ENCODE measurements at regions not wholly inside any gene's neighbourhood (a gene's known extent, or its start where the extent isn't known, plus 50 kb on each side); places are given as distances from the start of the nearest gene placed in this dataset.

- Mint-ChIP-seq H3K27ac (no peak overlapping the region), H3K27me3 (ENCODE audit: low read depth in 3 of 3) (no peaks in the 10 kb centered on the region), H3K36me3 (no peaks in the 10 kb centered on the region), H3K9me3 (peaks cover 0 to 5% (median 2%) of the 10 kb centered on the region in 7 donors), H3K4me1 (no peaks in the 10 kb centered on the region), H3K4me3 (no peak overlapping the region)
- Histone ChIP-seq H3K79me2 (ENCODE audit: insufficient read depth, low read length) (no peaks in the 10 kb centered on the region), H4K20me1 (ENCODE audit: insufficient read depth, low read length) (no peaks in the 10 kb centered on the region), H3K4me2 (replicated peaks; ENCODE audit: extremely low read depth, low read length, poor library complexity, severe bottlenecking) (no peak overlapping the region), H3K9ac (ENCODE audit: insufficient read depth, low read length, poor library complexity, severe bottlenecking) (no peak overlapping the region), H3K4me3 (replicated peaks in 1 of 3; ENCODE audit: low read depth in 2 of 3, low read length in 3 of 3) (no peak overlapping the region), H3K27ac (ENCODE audit: low read depth in 1 of 2, low read length in 2 of 2) (no peak overlapping the region), H3K36me3 (replicated peaks in 1 of 2; ENCODE audit: control insufficient read depth in 1 of 2, insufficient read depth in 2 of 2, low read length in 2 of 2) (no peaks in the 10 kb centered on the region), H3K4me1 (ENCODE audit: control insufficient read depth in 1 of 2, insufficient read depth in 2 of 2, low read length in 2 of 2) (no peaks in the 10 kb centered on the region), H3K27me3 (ENCODE audit: control insufficient read depth in 2 of 2, insufficient read depth in 2 of 2, low read length in 2 of 2) (no peaks in the 10 kb centered on the region), H2AFZ (ENCODE audit: insufficient read depth, low read depth, low read length, poor library complexity, severe bottlenecking) (no peak overlapping the region), H3K9me3 (replicated peaks in 1 of 2; ENCODE audit: control insufficient read depth in 1 of 2, insufficient read depth in 1 of 2, low read length in 2 of 2) (peaks cover 0 to 3% of the 10 kb centered on the region in 2 donors)
- 100% methylated on average over 1 of the region's 3 CpGs for WGBS (ENCODE audit: insufficient coverage)
- intact Hi-C loops (cut with micrococcal nuclease): no loop called here
- TF ChIP-seq CTCF (IDR thresholded peaks at IDR 0.05): no peak
- DNase-seq: no peak
Observed at GRCh38 chr2:187011206-187011832, 162.3 kb upstream of the ZSWIM2 start.

- H3K4me1 ChIP-seq (ENCODE audit: control insufficient read depth in 1 of 2, insufficient read depth in 2 of 2, low read length in 2 of 2): no peaks in the 10 kb centered on the region
- no peak for TF ChIP-seq CTCF (IDR thresholded peaks at IDR 0.05)
- H2AFZ ChIP-seq (ENCODE audit: insufficient read depth, low read depth, low read length, poor library complexity, severe bottlenecking): no peak overlapping the region
- no peaks in the 10 kb centered on the region for H3K36me3 ChIP-seq (replicated peaks in 1 of 2; ENCODE audit: control insufficient read depth in 1 of 2, insufficient read depth in 2 of 2, low read length in 2 of 2)
- DNase-seq: no peak
- no peak overlapping the region for H3K4me3 Mint-ChIP-seq
- H3K4me2 ChIP-seq (replicated peaks; ENCODE audit: extremely low read depth, low read length, poor library complexity, severe bottlenecking): no peak overlapping the region
- H3K27ac ChIP-seq (ENCODE audit: low read depth in 1 of 2, low read length in 2 of 2): no peak overlapping the region
- H3K27me3 ChIP-seq (ENCODE audit: control insufficient read depth in 2 of 2, insufficient read depth in 2 of 2, low read length in 2 of 2): no peaks in the 10 kb centered on the region
- H3K27ac Mint-ChIP-seq: no peak overlapping the region
- H3K9ac ChIP-seq (ENCODE audit: insufficient read depth, low read length, poor library complexity, severe bottlenecking): no peak overlapping the region
- H3K79me2 ChIP-seq (ENCODE audit: insufficient read depth, low read length): no peaks in the 10 kb centered on the region
- 90% methylated on average over 2 of the region's 2 CpGs for WGBS (ENCODE audit: insufficient coverage)
- no peak overlapping the region for H3K4me3 ChIP-seq (replicated peaks in 1 of 3; ENCODE audit: low read depth in 2 of 3, low read length in 3 of 3)
- intact Hi-C loops (cut with micrococcal nuclease): no loop called here
- H3K36me3 Mint-ChIP-seq: no peaks in the 10 kb centered on the region
- no peaks in the 10 kb centered on the region for H3K4me1 Mint-ChIP-seq
- H4K20me1 ChIP-seq (ENCODE audit: insufficient read depth, low read length): no peaks in the 10 kb centered on the region
- peaks cover 0 to 3% of the 10 kb centered on the region in 2 donors for H3K9me3 ChIP-seq (replicated peaks in 1 of 2; ENCODE audit: control insufficient read depth in 1 of 2, insufficient read depth in 1 of 2, low read length in 2 of 2)
- H3K27me3 Mint-ChIP-seq (ENCODE audit: low read depth in 3 of 3): no peaks in the 10 kb centered on the region
- peaks cover 0 to 4% (median 0%) of the 10 kb centered on the region in 7 donors for H3K9me3 Mint-ChIP-seq
Observed at GRCh38 chr2:187009483-187010239, 160.7 kb upstream of the ZSWIM2 start.
